GM12878 (cell line): ENCODE measurements at regions not wholly inside any gene's neighbourhood (a gene's known extent, or its start where the extent isn't known, plus 50 kb on each side); places are given as distances from the start of the nearest gene placed in this dataset.

Source experiments
- ATAC-seq: fragments of 200-7000 bp; cut with Tn5 transposase; 3 replicates; pipeline ENCODE4 v1.9.1; 2020; ENCODE audit warnings: mild to moderate bottlenecking, moderate library complexity
- BruUV-seq: library from RNA; stranded (reverse); fragments of 400-500 nt; replicated peaks from 2 replicates; lab custom pipeline; 2021; lab: Mats Ljungman, UMichigan
- CTCF ChIA-PET: fragments of 300-600 bp; sonication (Branson Sonifier 250); formaldehyde crosslinking; extraction: SDS; loops from one replicate; lab custom pipeline; 2021; ENCODE audit warnings: inconsistent platforms; lab: Yijun Ruan, JAX
- POLR2A ChIA-PET: fragments of 350-600 bp; formaldehyde crosslinking; extraction: SDS; loops from one replicate; lab custom pipeline; 2021; ENCODE audit warnings: inconsistent platforms; lab: Charles Lee
- RAD21 ChIA-PET: fragments of 300-600 bp; sonication (Branson Sonifier 250); formaldehyde crosslinking; loops from one replicate; lab custom pipeline; 2023; ENCODE audit warnings: antibody characterized with exemption; ENCODE audit not compliant: unreplicated experiment; lab: Charles Lee
- SMC1A ChIA-PET: fragments of 300-600 bp; sonication (Branson Sonifier 250); formaldehyde crosslinking; loops from one replicate; lab custom pipeline; 2023; ENCODE audit not compliant: unreplicated experiment, uncharacterized antibody; lab: Charles Lee
- DNase-seq: peaks from one replicate; pipeline ENCODE4 v3.0.0-alpha.2; 2011; ENCODE audit warnings: low read depth, low spot score
- FAIRE-seq: peaks from 3 replicates; lab custom pipeline; 2011; peaks lifted over from hg19 to GRCh38; lab: Jason Lieb, UNC
- H2AFZ ChIP-seq: 2 replicates; pipeline ENCODE4 v1.6.0; 2011; ENCODE audit warnings: low read depth, low read length, control low read depth; ENCODE audit not compliant: control insufficient read depth
- H3K27ac ChIP-seq: 2 replicates; pipeline ENCODE4 v1.5.1; 2011; ENCODE audit warnings: control low read depth; ENCODE audit not compliant: control insufficient read depth, insufficient read depth
- H3K27me3 ChIP-seq, 2 experiments: replicated peaks in 1 of 2; 2 replicates each; pipeline versions ENCODE4 v1.6.0 to v1.6.1; 2011; ENCODE audit warnings: low read length in 1 of 2; ENCODE audit not compliant: control insufficient read depth in 2 of 2, insufficient read depth in 2 of 2
- H3K36me3 ChIP-seq, 2 experiments: 2 replicates each; pipeline ENCODE4 v1.5.1; 2011; ENCODE audit warnings: low read length in 1 of 2; ENCODE audit not compliant: control insufficient read depth in 2 of 2, insufficient read depth in 2 of 2
- H3K4me1 ChIP-seq: 2 replicates; pipeline ENCODE4 v1.6.1; 2011; ENCODE audit warnings: mild to moderate bottlenecking, low read length, moderate library complexity, mixed read lengths; ENCODE audit not compliant: control insufficient read depth, insufficient read depth
- H3K4me2 ChIP-seq: 2 replicates; pipeline ENCODE4 v1.6.0; 2011; ENCODE audit warnings: control low read depth; ENCODE audit not compliant: control insufficient read depth, insufficient read depth
- H3K4me3 ChIP-seq: fragments of 200-600 bp; sonication (generic); 2 replicates; pipeline ENCODE4 v1.5.1; 2016
- H3K79me2 ChIP-seq: 2 replicates; pipeline ENCODE4 v1.6.0; 2011; ENCODE audit warnings: low read length; ENCODE audit not compliant: control insufficient read depth, insufficient read depth
- H3K9ac ChIP-seq: 2 replicates; pipeline ENCODE4 v1.8.0; 2011; ENCODE audit warnings: low read length, control low read depth, mixed read lengths; ENCODE audit not compliant: control insufficient read depth, insufficient read depth
- H3K9me3 ChIP-seq: replicated peaks from 3 replicates; pipeline ENCODE4 v1.5.1; 2011; ENCODE audit warnings: mild to moderate bottlenecking, low read length; ENCODE audit not compliant: control insufficient read depth, insufficient read depth
- H4K20me1 ChIP-seq: 2 replicates; pipeline ENCODE4 v1.6.0; 2011; ENCODE audit not compliant: control insufficient read depth, insufficient read depth
- CTCF ChIP-seq, 3 experiments: IDR thresholded peaks in 2 of 3; conservative IDR thresholded peaks in 1 of 3; 2 replicates each; pipeline ENCODE4 v1.5.1; 2011; ENCODE audit warnings: low read depth in 3 of 3, low read length in 3 of 3, mild to moderate bottlenecking in 3 of 3, control low read depth in 2 of 3, moderate library complexity in 2 of 3, inconsistent platforms in 1 of 3, mixed read lengths in 1 of 3; ENCODE audit not compliant: control insufficient read depth in 2 of 3, insufficient read depth in 1 of 3; ENCODE audit errors: extremely low read depth in 1 of 3
- LARP7 ChIP-seq: fragments of 450-650 bp; IDR thresholded peaks from 2 replicates; pipeline ENCODE4 v1.6.1; 2017; ENCODE audit warnings: mild to moderate bottlenecking
- SMC3 ChIP-seq: IDR thresholded peaks from 2 replicates; pipeline ENCODE4 v1.6.1; 2011; ENCODE audit warnings: low read length, improper control_type of control experiment, borderline replicate concordance
- SRF ChIP-seq, 2 experiments: IDR thresholded peaks; 2 replicates each; pipeline ENCODE4 v1.6.1; 2011; ENCODE audit warnings: low read depth in 2 of 2, low read length in 2 of 2, mild to moderate bottlenecking in 1 of 2, moderate library complexity in 1 of 2
- TCF3 ChIP-seq: IDR thresholded peaks from 2 replicates; pipeline ENCODE4 v1.6.1; 2012; ENCODE audit warnings: low read depth, mild to moderate bottlenecking, low read length, borderline replicate concordance; ENCODE audit not compliant: insufficient read depth
- ZNF217 ChIP-seq: fragments of 450-650 bp; IDR thresholded peaks from 2 replicates; pipeline ENCODE4 v1.6.1; 2017; ENCODE audit warnings: antibody characterized with exemption, mild to moderate bottlenecking
- WGBS: methylation state at CpG from one replicate; pipeline ENCODE4 v1.1.6; 2016; ENCODE audit warnings: low lambda C conversion rate; ENCODE audit not compliant: insufficient replicate concordance, insufficient coverage; ENCODE audit errors: missing lambda C conversion rate; 5-methylcytosine and 5-hydroxymethylcytosine counted together
- in situ Hi-C: fragments of 300-500 bp; cut with MboI; formaldehyde crosslinking; loops from 9 replicates; pipeline ENCODE4 v1.14.3; 2018; ENCODE audit warnings: mixed read lengths
- intact Hi-C: fragments of 100-400 bp; cut with micrococcal nuclease; formaldehyde crosslinking; loops from one replicate; pipeline ENCODE4 v1.14.2; 2022; ENCODE audit not compliant: unreplicated experiment
- TF ChIP-seq, protein P1 (sequence below): IDR thresholded peaks from 2 replicates; pipeline ENCODE4 v1.6.1; 2011; ENCODE audit warnings: low read depth, mild to moderate bottlenecking, low read length, moderate library complexity, borderline replicate concordance; ENCODE audit errors: extremely low read depth
- TF ChIP-seq, protein P2 (sequence below): fragments of 450-650 bp; IDR thresholded peaks from 2 replicates; pipeline ENCODE4 v1.6.1; 2017; ENCODE audit warnings: mild to moderate bottlenecking, low read depth, inconsistent platforms; ENCODE audit not compliant: poor library complexity, severe bottlenecking

- H3K9me3 ChIP-seq, result no peaks in the 10 kb centered on the region
- no peaks in the 10 kb centered on the region for H4K20me1 ChIP-seq
- CTCF ChIA-PET, result no interaction called here
- no peak overlapping the region for H3K9ac ChIP-seq
- no peak overlapping the region for H3K4me2 ChIP-seq
- WGBS, result 21% methylated on average over 5 of the region's 5 CpGs
- TF ChIP-seq, protein P1, sequence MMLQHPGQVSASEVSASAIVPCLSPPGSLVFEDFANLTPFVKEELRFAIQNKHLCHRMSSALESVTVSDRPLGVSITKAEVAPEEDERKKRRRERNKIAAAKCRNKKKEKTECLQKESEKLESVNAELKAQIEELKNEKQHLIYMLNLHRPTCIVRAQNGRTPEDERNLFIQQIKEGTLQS, result no peak
- TF ChIP-seq TCF3 (no peak), ZNF217 (no peak), SRF (IDR thresholded peaks at IDR 0.05; ENCODE audit: low read depth in 2 of 2, low read length in 2 of 2) (no peak), SMC3 (no peak), LARP7 (no peak), CTCF (IDR thresholded peaks at IDR 0.05 in 2 of 3, conservative IDR thresholded peaks at IDR 0.05 in 1 of 3; ENCODE audit: control insufficient read depth in 2 of 3, extremely low read depth in 1 of 3, insufficient read depth in 1 of 3, low read depth in 3 of 3, low read length in 3 of 3) (no peak)
- TF ChIP-seq, protein P2, sequence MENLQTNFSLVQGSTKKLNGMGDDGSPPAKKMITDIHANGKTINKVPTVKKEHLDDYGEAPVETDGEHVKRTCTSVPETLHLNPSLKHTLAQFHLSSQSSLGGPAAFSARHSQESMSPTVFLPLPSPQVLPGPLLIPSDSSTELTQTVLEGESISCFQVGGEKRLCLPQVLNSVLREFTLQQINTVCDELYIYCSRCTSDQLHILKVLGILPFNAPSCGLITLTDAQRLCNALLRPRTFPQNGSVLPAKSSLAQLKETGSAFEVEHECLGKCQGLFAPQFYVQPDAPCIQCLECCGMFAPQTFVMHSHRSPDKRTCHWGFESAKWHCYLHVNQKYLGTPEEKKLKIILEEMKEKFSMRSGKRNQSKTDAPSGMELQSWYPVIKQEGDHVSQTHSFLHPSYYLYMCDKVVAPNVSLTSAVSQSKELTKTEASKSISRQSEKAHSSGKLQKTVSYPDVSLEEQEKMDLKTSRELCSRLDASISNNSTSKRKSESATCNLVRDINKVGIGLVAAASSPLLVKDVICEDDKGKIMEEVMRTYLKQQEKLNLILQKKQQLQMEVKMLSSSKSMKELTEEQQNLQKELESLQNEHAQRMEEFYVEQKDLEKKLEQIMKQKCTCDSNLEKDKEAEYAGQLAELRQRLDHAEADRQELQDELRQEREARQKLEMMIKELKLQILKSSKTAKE, result no peak
- TF ChIP-seq, all 136 proteins: peak for 0
- intact Hi-C loops, result no loop called here
- Histone ChIP-seq H3K4me3 (no peak overlapping the region), H3K4me1 (no peaks in the 10 kb centered on the region), H3K27me3 (no peaks in the 10 kb centered on the region), H3K27ac (no peak overlapping the region), H3K79me2 (no peaks in the 10 kb centered on the region), H2AFZ (no peak overlapping the region), H3K36me3 (no peaks in the 10 kb centered on the region)
- ChIA-PET POLR2A (no interaction called here), RAD21 (no interaction called here), SMC1A (no interaction called here)
- ATAC-seq (no peak), DNase-seq (no peak), FAIRE-seq (no peak)
- in situ Hi-C loops, result no loop called here
- BruUV-seq, result no TSS peak
Measured at GRCh38 chr10:129219364-129219763, 247.7 kb upstream of the MGMT start.
